HL-60 (cell line): ENCODE measurements at regions not wholly inside any gene's neighbourhood (a gene's known extent, or its start where the extent isn't known, plus 50 kb on each side); places are given as distances from the start of the nearest gene placed in this dataset.

Experiments used
- DNase-seq, 2 experiments: peaks; one replicate each; pipeline ENCODE4 v3.0.0-alpha.2; 2010 to 2020; ENCODE audit warnings: low read depth in 1 of 2, low spot score in 1 of 2
- H3K27ac ChIP-seq: fragments of 250-450 bp; sonication (Bioruptor Pico); replicated peaks from 2 replicates; pipeline ENCODE4 v1.5.1; 2020; ENCODE audit warnings: mild to moderate bottlenecking, moderate library complexity
- H3K27me3 ChIP-seq: fragments of 250-450 bp; sonication (Bioruptor Pico); 2 replicates; pipeline ENCODE4 v1.5.1; 2021; ENCODE audit warnings: mild to moderate bottlenecking, moderate library complexity; ENCODE audit not compliant: insufficient read depth, poor library complexity, severe bottlenecking
- H3K4me3 ChIP-seq: replicated peaks from 2 replicates; pipeline ENCODE4 v1.5.1; 2011; ENCODE audit warnings: mild to moderate bottlenecking, control low read depth, low read length; ENCODE audit not compliant: insufficient read depth
- GABPA ChIP-seq: IDR thresholded peaks from 2 replicates; pipeline ENCODE4 v1.6.1; 2012; ENCODE audit warnings: low read depth
- POLR2AphosphoS5 ChIP-seq: IDR thresholded peaks from 2 replicates; pipeline ENCODE4 v1.6.1; 2012; ENCODE audit warnings: low read depth
- SPI1 ChIP-seq: IDR thresholded peaks from 2 replicates; pipeline ENCODE4 v1.6.1; 2012; ENCODE audit warnings: low read depth, mild to moderate bottlenecking, borderline replicate concordance
- TF ChIP-seq, protein P1 (sequence below): IDR thresholded peaks from 2 replicates; pipeline ENCODE4 v1.6.1; 2012; ENCODE audit warnings: low read depth; ENCODE audit not compliant: insufficient replicate concordance
- TF ChIP-seq, protein P2 (sequence below): IDR thresholded peaks from one replicate; pipeline ENCODE4 v1.5.1; 2011; ENCODE audit warnings: low read length, control low read depth, inconsistent platforms; ENCODE audit not compliant: insufficient read depth

DNA sequence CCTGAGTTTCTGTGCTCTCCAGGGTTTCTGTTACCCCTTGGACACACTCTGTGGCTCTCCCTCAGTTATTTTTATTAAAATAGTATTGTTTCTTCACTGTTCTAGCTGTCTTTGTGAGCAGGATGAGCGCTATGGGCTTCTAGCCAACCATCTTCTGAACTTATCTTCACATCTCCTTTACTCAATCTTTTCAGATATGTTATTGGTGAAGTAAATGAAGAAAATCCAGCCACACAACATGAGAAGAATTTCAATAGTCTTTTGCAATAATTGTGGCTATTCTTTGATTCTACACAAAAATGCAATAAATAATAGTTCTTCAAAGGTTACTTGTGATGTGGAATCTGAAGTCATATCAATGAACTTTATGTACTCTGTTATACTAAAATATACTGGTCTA lies 80.3 kb upstream of the CAMK1G start:
- Histone ChIP-seq H3K27ac (no peak overlapping the region), H3K4me3 (no peak overlapping the region), H3K27me3 (no peaks in the 10 kb centered on the region)
- no peak for DNase-seq
- TF ChIP-seq POLR2AphosphoS5 (no peak), SPI1 (no peak), GABPA (no peak)
- TF ChIP-seq, protein P1, sequence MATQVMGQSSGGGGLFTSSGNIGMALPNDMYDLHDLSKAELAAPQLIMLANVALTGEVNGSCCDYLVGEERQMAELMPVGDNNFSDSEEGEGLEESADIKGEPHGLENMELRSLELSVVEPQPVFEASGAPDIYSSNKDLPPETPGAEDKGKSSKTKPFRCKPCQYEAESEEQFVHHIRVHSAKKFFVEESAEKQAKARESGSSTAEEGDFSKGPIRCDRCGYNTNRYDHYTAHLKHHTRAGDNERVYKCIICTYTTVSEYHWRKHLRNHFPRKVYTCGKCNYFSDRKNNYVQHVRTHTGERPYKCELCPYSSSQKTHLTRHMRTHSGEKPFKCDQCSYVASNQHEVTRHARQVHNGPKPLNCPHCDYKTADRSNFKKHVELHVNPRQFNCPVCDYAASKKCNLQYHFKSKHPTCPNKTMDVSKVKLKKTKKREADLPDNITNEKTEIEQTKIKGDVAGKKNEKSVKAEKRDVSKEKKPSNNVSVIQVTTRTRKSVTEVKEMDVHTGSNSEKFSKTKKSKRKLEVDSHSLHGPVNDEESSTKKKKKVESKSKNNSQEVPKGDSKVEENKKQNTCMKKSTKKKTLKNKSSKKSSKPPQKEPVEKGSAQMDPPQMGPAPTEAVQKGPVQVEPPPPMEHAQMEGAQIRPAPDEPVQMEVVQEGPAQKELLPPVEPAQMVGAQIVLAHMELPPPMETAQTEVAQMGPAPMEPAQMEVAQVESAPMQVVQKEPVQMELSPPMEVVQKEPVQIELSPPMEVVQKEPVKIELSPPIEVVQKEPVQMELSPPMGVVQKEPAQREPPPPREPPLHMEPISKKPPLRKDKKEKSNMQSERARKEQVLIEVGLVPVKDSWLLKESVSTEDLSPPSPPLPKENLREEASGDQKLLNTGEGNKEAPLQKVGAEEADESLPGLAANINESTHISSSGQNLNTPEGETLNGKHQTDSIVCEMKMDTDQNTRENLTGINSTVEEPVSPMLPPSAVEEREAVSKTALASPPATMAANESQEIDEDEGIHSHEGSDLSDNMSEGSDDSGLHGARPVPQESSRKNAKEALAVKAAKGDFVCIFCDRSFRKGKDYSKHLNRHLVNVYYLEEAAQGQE, result no peak
- TF ChIP-seq, protein P2, sequence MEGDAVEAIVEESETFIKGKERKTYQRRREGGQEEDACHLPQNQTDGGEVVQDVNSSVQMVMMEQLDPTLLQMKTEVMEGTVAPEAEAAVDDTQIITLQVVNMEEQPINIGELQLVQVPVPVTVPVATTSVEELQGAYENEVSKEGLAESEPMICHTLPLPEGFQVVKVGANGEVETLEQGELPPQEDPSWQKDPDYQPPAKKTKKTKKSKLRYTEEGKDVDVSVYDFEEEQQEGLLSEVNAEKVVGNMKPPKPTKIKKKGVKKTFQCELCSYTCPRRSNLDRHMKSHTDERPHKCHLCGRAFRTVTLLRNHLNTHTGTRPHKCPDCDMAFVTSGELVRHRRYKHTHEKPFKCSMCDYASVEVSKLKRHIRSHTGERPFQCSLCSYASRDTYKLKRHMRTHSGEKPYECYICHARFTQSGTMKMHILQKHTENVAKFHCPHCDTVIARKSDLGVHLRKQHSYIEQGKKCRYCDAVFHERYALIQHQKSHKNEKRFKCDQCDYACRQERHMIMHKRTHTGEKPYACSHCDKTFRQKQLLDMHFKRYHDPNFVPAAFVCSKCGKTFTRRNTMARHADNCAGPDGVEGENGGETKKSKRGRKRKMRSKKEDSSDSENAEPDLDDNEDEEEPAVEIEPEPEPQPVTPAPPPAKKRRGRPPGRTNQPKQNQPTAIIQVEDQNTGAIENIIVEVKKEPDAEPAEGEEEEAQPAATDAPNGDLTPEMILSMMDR, result no peak

DNA sequence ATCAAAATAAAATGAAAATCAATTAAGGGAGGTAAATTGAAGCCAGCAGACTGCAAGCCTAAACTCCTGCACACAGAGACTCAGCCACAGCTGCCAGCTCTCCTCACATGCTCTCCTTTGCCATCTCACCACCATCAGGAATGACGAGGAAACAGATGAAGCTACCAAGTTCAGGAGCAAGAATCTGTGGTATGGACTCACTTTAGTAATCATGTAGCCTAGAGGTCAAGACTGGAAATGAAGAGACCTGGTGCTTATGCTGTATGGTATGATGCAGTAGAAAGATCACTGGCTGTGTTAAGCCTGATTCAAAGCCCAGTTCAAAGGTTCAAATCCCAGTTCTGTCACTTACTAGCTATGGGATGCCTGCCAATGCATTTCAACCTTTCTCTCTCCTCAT lies 78.9 kb upstream of the CAMK1G start:
- Histone ChIP-seq H3K4me3 (no peak overlapping the region), H3K27ac (no peak overlapping the region), H3K27me3 (no peaks in the 10 kb centered on the region)
- DNase-seq, result no peak
- TF ChIP-seq POLR2AphosphoS5 (no peak), GABPA (no peak), SPI1 (no peak)
- TF ChIP-seq, protein P2, result no peak
- TF ChIP-seq, protein P1, result no peak

DNA sequence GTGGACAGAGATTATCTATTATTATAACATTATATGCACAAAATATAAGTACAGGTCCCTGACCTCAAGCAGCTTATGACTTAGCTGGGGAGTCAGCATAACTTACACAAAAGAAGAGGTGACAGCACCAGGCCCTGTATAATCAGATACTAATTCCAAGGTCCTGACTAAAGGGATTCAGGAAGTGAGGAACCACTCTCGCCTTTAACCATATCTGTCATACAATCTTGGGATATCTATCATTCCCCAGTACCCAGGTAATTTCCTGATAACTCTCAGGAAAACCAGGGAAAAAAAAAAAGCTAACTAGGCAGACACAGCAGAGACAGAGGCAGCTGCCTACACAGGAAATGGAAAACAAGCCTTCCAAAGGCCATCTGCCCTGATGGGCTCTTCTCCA lies 78.5 kb upstream of the CAMK1G start:
- DNase-seq, result no peak
- H3K4me3 ChIP-seq, result no peak overlapping the region
- TF ChIP-seq, protein P2, result no peak
- TF ChIP-seq, protein P1, result no peak
- TF ChIP-seq SPI1 (no peak), POLR2AphosphoS5 (no peak), GABPA (no peak)
- H3K27ac ChIP-seq, result no peak overlapping the region
- H3K27me3 ChIP-seq, result no peaks in the 10 kb centered on the region
